ENCODE measurements at regions not wholly inside any gene's neighbourhood (a gene's known extent, or its start where the extent isn't known, plus 50 kb on each side); places are given as distances from the start of the nearest gene placed in this dataset.

GRCh38 chr1:221192055-221192454 is 312.8 kb downstream of the HLX start:
- TF ChIP-seq CTCF (IDR thresholded peaks at IDR 0.05) (no peak), POLR2A (IDR thresholded peaks at IDR 0.05) (no peak)

Data from thyroid gland (tissue), 4 donors.